ENCODE measurements at regions not wholly inside any gene's neighbourhood (a gene's known extent, or its start where the extent isn't known, plus 50 kb on each side); places are given as distances from the start of the nearest gene placed in this dataset.

- H3K4me3 ChIP-seq (ENCODE audit: low read length) = no peak overlapping the region
- H3K36me3 ChIP-seq (ENCODE audit: control insufficient read depth, insufficient read depth, low read length) = no peaks in the 10 kb centered on the region
- Mint-ChIP-seq H3K27ac (no peak overlapping the region), H3K27me3 (ENCODE audit: insufficient read depth) (no peaks in the 10 kb centered on the region), H3K9me3 (no peaks in the 10 kb centered on the region), H3K4me1 (no peaks in the 10 kb centered on the region), H3K4me3 (no peak overlapping the region), H3K36me3 (ENCODE audit: low read depth) (no peaks in the 10 kb centered on the region)
- no peaks in the 10 kb centered on the region for H3K4me1 ChIP-seq (ENCODE audit: control insufficient read depth, insufficient read depth, low read length)
- no peak for DNase-seq
- no peaks in the 10 kb centered on the region for H3K9me3 ChIP-seq (ENCODE audit: control insufficient read depth, low read length)
- no peak for TF ChIP-seq CTCF (conservative IDR thresholded peaks at IDR 0.05)
- WGBS, 2 experiments (ENCODE audit: insufficient coverage in 1 of 2, insufficient read length in 1 of 2) = 92% methylated on average over 3 of the region's 3 CpGs; no CpG with 5 or more reads in 1 of the 2 experiments
- H3K9ac ChIP-seq (ENCODE audit: extremely low read depth, low read length, poor library complexity, severe bottlenecking) = no peak overlapping the region
- H3K27me3 ChIP-seq (ENCODE audit: control insufficient read depth, insufficient read depth, low read length, poor library complexity, severe bottlenecking) = no peaks in the 10 kb centered on the region
- H3K27ac ChIP-seq (ENCODE audit: low read depth, low read length) = no peak overlapping the region
Observed at GRCh38 chr9:29150606-29151005, 1577.3 kb upstream of the C9orf72 start.

GRCh38 chr9:29160763-29161353 lies 1587.6 kb upstream of the C9orf72 start:
- H3K9me3 ChIP-seq (ENCODE audit: control insufficient read depth, low read length) = no peaks in the 10 kb centered on the region
- H3K4me1 ChIP-seq (ENCODE audit: control insufficient read depth, insufficient read depth, low read length) = no peaks in the 10 kb centered on the region
- no peak overlapping the region for H3K9ac ChIP-seq (ENCODE audit: extremely low read depth, low read length, poor library complexity, severe bottlenecking)
- TF ChIP-seq CTCF (conservative IDR thresholded peaks at IDR 0.05) = peak; percentile 22
- no peak overlapping the region for H3K27ac ChIP-seq (ENCODE audit: low read depth, low read length)
- no peaks in the 10 kb centered on the region for H3K27me3 ChIP-seq (ENCODE audit: control insufficient read depth, insufficient read depth, low read length, poor library complexity, severe bottlenecking)
- no peak overlapping the region for H3K4me3 ChIP-seq (ENCODE audit: low read length)
- H3K27me3 Mint-ChIP-seq (ENCODE audit: insufficient read depth) = no peaks in the 10 kb centered on the region
- H3K36me3 Mint-ChIP-seq (ENCODE audit: low read depth) = no peaks in the 10 kb centered on the region
- no peak overlapping the region for H3K4me3 Mint-ChIP-seq
- H3K27ac Mint-ChIP-seq = no peak overlapping the region
- WGBS, 2 experiments (ENCODE audit: insufficient coverage in 1 of 2, insufficient read length in 1 of 2) = 88 to 98% methylated on average over 5 to 6 of the region's 6 CpGs
- peak; percentile 52 for DNase-seq
- no peaks in the 10 kb centered on the region for H3K36me3 ChIP-seq (ENCODE audit: control insufficient read depth, insufficient read depth, low read length)
- no peaks in the 10 kb centered on the region for H3K9me3 Mint-ChIP-seq
- H3K4me1 Mint-ChIP-seq = no peaks in the 10 kb centered on the region

GRCh38 chr9:29174136-29174535 lies 1600.9 kb upstream of the C9orf72 start:
- H3K36me3 ChIP-seq (ENCODE audit: control insufficient read depth, insufficient read depth, low read length) = no peaks in the 10 kb centered on the region
- no peaks in the 10 kb centered on the region for H3K36me3 Mint-ChIP-seq (ENCODE audit: low read depth)
- no peaks in the 10 kb centered on the region for H3K27me3 ChIP-seq (ENCODE audit: control insufficient read depth, insufficient read depth, low read length, poor library complexity, severe bottlenecking)
- no peak overlapping the region for H3K9ac ChIP-seq (ENCODE audit: extremely low read depth, low read length, poor library complexity, severe bottlenecking)
- H3K4me1 Mint-ChIP-seq = no peaks in the 10 kb centered on the region
- 83 to 87% methylated on average over 2 of the region's 3 CpGs for WGBS, 2 experiments (ENCODE audit: insufficient coverage in 1 of 2, insufficient read length in 1 of 2)
- no peak overlapping the region for H3K27ac ChIP-seq (ENCODE audit: low read depth, low read length)
- H3K9me3 ChIP-seq (ENCODE audit: control insufficient read depth, low read length) = no peaks in the 10 kb centered on the region
- DNase-seq = no peak
- H3K4me1 ChIP-seq (ENCODE audit: control insufficient read depth, insufficient read depth, low read length) = no peaks in the 10 kb centered on the region
- H3K4me3 ChIP-seq (ENCODE audit: low read length) = no peak overlapping the region
- H3K9me3 Mint-ChIP-seq = peaks cover 6% of the 10 kb centered on the region
- H3K4me3 Mint-ChIP-seq = no peak overlapping the region
- H3K27me3 Mint-ChIP-seq (ENCODE audit: insufficient read depth) = no peaks in the 10 kb centered on the region
- H3K27ac Mint-ChIP-seq = no peak overlapping the region
- no peak for TF ChIP-seq CTCF (conservative IDR thresholded peaks at IDR 0.05)
